ENCODE measurements at regions not wholly inside any gene's neighbourhood (a gene's known extent, or its start where the extent isn't known, plus 50 kb on each side); places are given as distances from the start of the nearest gene placed in this dataset.

- TF ChIP-seq CTCF (IDR thresholded peaks at IDR 0.05; ENCODE audit: low read depth, low read length) = no peak
- H3K4me3 ChIP-seq (ENCODE audit: low read depth, low read length) = no peak overlapping the region
Observed at GRCh38 chr1:98360864-98361263, 300.7 kb upstream of the SNX7 start.

- no peak for TF ChIP-seq CTCF (IDR thresholded peaks at IDR 0.05; ENCODE audit: low read depth, low read length)
Observed at GRCh38 chr1:98355656-98356383, 305.7 kb upstream of the SNX7 start.

GRCh38 chr1:98352378-98352777 is 309.1 kb upstream of the SNX7 start:
- no peak for TF ChIP-seq CTCF (IDR thresholded peaks at IDR 0.05; ENCODE audit: low read depth, low read length)
- H3K4me3 ChIP-seq (ENCODE audit: low read depth, low read length) = no peak overlapping the region

More at GRCh38 chr1:98355656-98356383, 305.7 kb upstream of the SNX7 start:
- no peak overlapping the region for H3K4me3 ChIP-seq (ENCODE audit: low read depth, low read length)

GRCh38 chr1:98351561-98351960 is 310.0 kb upstream of the SNX7 start:
- no peak overlapping the region for H3K4me3 ChIP-seq (ENCODE audit: low read depth, low read length)
- no peak for TF ChIP-seq CTCF (IDR thresholded peaks at IDR 0.05; ENCODE audit: low read depth, low read length)

GRCh38 chr1:98345417-98345816 is 316.1 kb upstream of the SNX7 start:
- TF ChIP-seq CTCF (IDR thresholded peaks at IDR 0.05; ENCODE audit: low read depth, low read length) = no peak
- no peak overlapping the region for H3K4me3 ChIP-seq (ENCODE audit: low read depth, low read length)

- H3K4me3 ChIP-seq (ENCODE audit: low read depth, low read length) = no peak overlapping the region
- no peak for TF ChIP-seq CTCF (IDR thresholded peaks at IDR 0.05; ENCODE audit: low read depth, low read length)
Observed at GRCh38 chr1:98344731-98345130, 316.8 kb upstream of the SNX7 start.

- no peak overlapping the region for H3K4me3 ChIP-seq (ENCODE audit: low read depth, low read length)
- TF ChIP-seq CTCF (IDR thresholded peaks at IDR 0.05; ENCODE audit: low read depth, low read length) = no peak
Observed at GRCh38 chr1:98342566-98342965, 319.0 kb upstream of the SNX7 start.

All from WI38 (cell line).